NCI-H2227 treated with DMSO at 0.1 percent for 48 hours (cell line): ENCODE measurements at regions not wholly inside any gene's neighbourhood (a gene's known extent, or its start where the extent isn't known, plus 50 kb on each side); places are given as distances from the start of the nearest gene placed in this dataset.

ENCODE experiments used
- DNase-seq: peaks from one replicate; lab custom pipeline; 2025; lab: John Stamatoyannopoulos, UW

DNA sequence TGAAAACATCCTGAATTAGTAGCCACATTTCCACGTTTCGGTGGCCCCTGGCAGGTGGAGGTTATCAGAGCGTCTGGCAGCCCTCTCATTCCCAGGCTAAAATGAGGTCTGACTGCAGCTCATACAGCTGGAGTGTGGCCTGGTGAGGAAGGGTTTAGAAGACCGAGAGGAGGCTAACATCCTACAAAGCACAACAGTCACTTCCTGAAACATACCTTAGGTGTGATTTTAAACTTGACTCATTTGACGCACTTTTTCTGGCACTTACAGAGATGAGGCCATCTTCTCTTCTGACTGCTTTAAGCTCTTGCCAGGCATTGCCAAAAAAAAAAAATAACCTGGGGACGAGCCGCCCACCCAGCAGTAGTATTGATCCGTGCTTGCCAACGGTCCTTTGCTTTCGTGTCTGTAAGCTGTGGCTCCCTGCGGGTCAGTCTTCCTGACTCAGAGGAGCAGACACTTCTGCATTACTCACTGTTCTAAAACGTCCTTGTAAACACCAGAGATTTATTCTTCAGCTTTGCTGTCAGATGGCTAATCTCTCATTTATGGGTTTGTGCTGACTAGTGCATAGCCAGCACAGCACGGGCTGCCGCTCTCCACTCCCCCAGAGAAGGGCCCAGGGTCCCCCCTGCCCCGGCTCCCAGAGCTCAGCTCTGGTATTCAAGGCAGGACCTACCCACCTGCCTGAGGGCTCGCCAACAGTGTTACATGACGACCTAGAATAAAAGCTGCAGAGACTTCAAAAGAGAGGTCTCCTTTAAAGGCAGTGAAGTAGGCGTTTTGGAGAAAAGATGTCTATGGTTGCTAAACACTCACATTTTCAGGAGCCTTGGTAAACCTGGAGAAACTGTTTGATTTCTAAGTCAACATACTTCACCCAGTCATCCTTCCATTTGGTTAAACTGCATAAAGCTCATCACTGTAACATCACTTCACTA lies 78.5 kb upstream of the FRMD1 start:
- no peak for DNase-seq

DNA sequence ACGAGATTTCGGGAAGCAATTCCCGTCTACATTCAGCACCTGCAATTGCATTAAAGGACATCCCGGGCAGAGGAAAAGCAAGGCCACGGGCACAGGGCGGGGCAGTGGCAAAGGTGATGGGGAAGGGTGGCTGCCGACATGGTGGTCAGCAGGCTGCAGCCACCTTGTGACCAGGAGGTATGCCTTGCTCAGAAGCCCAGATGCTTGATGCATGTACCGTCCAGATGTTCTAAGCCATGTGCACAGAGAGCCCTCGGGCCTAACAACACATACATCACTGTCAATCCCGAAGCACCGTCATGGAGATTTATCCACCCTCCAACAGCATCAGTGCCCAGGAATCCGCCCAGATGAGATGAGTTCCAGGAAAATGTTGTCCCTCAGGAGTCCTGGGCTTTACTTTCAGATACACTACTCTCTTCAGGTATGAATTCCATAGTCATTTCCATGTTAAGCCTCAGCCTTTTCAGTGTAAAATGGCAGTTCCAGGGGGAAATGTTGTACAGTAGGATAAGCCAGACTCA lies 77.8 kb upstream of the FRMD1 start:
- no peak for DNase-seq

DNA sequence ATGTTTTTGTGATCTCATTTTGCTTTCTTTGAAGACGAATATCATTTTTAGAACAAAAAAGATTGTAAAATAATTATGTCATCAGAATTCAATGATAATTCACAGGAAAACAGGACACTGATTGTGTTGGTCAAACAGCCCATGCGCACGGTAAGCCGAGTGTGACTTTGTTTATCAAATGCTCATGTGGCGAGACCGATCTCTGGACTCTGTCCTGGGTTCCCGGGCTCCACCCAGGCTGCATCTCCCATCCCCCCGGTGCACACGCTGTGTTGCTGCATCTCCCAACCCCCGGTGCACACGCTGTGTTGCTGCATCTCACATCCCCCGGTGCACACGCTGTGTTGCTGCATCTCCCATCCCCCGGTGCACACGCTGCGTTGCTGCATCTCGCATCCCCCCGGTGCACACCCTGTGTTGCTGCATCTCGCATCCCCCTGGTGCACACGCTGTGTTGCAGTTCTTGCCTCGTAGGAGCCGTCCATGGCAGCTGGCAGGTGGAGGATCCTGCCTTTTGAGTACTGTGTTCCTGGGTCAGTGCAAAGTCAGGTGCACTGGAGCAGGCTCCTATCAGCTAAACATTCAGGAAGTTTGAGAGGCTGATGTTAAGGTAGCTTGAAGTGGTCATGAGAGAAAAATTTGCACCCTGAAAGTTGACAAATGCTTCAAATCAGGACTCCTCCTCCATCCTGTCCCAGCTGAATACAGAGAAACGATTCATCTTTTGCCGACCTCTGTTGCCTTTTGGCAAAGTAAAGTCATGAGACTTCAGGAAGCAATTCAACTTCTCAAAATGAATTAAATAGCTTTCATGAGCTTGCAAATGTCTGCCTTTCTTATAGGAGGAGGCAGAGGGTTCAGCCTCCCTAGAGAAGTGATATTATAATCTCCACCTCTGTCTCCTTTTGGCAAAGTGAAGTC lies 77.1 kb upstream of the FRMD1 start:
- no peak for DNase-seq

DNA sequence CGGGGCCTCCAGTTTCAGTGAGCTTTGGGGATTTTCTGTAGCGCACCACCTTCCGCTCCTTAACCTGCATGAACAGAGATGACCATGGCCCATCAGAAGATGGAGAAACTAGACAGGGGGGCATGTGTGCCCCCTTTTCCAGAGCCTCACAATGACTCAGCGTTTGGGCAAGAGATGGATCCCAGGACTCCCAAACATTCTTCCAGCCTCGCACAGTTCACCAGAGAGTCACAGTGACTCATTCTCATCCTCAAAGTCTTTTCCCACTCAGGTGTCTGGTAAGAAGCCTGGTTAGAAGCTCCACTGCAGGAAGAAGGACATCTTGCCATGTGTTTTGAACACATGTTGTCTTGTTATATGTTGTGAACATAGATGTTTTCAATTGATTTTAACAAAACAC lies 76.2 kb upstream of the FRMD1 start:
- DNase-seq: no peak

DNA sequence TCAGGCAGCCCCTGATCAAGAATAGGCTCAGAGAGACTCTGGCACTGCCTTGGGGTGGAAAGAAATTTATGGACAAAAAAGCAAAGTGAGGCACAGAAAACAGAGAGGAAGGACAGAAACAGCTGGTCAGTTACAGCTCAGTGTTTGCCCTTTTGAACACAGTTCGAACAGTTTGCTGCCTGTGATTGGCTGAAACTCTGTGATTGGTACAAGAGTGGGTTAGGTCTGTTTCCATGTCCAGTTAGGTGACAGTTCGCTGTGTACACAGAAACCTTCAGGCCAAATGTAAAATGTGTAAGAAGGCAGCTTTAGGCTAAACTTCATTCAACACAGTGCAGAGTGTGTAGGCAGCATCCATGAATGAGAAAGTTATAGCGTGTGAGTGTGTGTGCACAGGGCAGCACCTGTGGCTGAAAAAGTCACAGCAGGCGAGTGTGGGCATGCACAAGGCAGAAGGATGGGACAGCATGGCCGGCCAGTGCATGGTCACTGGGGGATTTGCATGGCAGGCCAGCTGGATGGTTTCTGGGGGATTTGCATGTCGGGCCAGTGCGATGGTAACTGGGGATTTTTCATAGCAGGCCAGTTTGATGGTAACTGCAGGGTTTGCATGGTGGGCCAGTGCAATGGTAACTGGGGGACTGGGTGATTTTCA lies 75.4 kb upstream of the FRMD1 start:
- no peak for DNase-seq

DNA sequence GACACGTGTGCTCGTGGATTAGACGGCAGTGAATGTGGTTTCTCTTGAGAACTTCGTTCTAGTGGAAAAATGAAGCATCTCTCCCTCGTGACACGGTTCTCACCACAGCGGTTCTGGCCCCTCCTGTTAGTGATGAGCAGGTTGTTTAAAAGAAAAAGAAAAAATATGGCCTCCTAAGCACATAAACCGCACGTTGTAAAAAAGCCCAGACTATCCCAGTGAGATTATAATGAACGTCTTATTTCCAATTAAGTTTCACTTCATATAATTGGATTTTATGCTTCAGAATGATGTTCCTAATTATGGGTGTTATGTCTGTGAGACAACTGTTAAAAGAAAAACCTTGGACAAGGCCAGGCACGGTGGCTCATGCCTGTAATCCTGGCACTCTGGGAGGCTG lies 74.5 kb upstream of the FRMD1 start:
- no peak for DNase-seq

DNA sequence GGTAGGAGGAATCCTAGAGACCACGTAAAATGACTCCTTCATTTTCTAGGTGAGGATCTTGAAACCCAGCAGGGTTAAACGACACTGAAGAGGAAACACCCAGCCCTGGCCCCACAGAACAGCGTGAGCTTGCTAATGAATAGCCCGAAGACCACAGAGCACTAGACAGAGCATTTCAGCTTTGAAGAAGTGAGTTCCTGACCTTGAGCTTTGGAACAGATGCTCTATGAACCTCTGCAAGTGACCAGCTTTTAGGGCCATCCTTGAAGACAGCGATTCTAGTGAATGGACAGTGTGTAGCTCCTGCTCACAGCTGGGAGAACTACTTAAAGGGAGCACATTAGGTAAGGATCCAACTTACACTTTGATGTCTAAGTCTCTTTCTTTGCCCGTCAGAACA lies 74.0 kb upstream of the FRMD1 start:
- DNase-seq: no peak

DNA sequence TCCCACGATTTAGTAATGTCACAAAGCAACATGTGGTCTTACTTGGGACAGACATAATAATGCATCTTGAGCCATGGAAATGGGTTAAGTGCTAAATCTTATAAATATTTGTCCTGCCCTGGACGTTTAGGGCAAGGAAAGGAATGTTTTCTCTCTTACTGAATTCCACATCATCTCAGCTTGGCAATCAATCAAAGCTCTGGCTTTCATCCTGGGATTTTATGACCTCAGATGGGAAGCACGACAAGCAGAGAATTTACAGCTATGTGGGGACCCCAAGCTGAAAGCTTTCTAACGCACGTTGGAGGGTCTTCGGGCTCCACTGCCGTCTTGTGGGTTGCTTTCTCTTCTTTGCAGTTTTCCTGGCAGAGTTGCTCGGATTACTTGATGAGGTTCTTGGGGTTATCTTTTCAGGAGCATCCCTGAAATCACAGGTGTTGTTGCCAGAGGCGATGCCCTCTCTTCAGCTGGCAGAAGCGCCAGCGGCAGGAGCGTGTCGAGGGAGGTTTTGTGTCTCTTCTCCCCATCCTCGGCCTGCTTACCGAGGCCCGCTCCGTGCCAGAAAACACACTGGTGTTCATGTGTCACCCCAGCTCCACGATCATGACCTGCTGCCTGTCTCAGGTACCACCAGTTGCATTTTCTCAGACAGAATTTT lies 73.4 kb upstream of the FRMD1 start:
- no peak for DNase-seq

DNA sequence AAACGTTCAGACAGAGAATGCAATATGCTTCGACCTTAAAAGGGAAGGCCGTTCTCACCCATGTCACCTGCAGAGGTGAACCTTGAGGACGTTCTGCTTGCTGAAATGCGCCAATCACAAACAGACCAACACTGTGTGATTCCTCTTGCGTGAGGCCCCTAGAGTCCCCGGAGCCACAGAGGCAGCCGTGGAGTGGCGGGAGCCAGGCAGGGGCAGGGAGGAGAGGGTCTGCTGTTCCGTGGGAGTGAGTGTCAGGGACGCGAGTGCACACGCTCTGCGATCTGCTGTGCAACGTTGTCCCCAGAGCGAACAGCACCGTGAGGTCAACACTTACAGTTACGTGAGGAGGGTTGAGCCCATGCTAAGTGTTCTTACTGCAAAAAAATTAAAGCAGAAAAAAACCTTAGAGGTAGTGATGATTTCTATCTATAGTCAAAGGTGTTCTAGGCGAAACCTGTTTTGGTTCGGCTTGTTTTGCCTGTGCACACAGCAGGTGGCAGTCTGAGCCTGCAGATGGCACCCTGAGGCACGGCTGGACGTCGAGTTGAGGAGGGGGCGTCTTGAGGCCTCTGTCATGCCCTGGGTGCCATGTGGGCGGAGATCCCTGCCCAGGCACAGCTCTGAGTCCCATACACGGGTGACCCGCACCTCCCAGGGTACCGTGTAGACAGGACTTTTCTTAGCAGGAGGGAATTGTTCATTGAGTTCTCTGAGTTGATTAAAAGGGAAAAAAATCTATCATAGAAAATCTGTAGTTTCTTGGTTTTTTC lies 71.7 kb upstream of the FRMD1 start:
- DNase-seq: no peak

DNA sequence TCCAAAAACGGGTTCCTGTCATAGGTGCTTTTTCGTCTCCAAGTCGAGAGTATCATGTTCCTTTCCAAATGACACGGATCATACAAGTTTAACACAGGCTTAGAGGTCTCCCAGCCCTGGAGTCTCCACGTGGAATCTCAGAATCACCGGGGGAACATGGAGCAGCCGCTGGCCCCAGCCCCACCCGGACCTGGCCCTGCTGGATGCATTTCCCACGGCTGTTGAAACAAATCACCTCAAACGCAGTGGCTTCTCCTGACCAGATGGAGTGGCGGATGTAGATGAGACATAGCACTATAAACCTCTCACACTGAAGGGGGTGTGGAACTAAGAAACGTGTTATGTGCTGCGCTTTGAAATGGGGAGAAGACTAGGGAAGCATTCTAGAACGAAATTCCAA lies 70.0 kb upstream of the FRMD1 start:
- DNase-seq: no peak

DNA sequence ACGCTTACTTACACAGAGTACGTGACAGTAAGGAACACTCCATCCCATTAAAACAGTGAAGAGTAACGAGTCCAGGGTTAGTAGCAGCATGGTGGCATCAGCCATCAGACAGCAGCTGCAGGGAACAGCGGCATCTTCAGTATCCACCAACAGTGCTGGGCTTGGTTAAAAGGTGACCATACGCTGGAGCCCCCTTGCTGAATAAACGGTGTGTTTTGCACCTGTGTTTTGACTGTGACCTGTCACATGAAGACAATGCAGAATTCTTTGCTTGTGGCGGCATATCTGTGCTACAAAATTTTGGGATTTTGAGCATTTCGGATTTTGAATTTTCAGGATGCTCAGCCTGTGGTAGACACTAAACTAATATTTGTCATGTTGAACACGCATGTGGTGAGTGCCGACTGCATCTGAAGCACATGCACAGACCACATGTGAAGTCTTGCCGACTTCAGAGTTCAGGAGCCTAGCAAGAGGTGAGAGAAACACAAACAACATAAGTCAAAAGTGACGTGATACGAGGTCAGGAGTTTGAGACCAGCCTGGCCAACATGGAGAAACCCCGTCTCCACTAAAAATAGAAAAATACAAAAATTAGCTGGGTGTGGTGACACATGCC lies 69.3 kb upstream of the FRMD1 start:
- DNase-seq: no peak

DNA sequence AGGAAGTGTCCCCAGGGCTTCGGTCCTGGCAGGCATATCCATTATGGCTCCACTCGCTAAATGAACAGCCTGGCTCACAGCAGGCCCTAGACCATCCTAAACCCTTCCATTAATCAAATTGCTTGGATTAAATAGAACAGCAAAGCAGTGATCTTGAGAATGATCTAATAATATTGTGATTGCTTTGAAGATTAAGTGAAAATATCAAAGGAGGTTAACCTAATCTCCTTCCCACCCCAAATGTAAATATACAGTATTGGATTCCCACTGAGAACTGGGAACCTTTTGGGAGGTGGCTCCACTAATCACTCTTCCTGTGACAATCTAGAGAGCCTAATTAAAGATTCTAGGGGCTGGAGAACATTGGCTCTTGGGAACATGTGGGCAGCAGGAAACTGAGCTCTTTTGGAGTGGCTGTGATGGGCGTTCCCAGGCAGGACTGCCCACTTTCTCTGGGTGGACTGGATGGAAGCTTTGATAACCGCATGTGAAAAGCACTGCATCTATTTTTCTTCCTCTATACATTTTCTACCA lies 68.3 kb upstream of the FRMD1 start:
- DNase-seq: no peak

DNA sequence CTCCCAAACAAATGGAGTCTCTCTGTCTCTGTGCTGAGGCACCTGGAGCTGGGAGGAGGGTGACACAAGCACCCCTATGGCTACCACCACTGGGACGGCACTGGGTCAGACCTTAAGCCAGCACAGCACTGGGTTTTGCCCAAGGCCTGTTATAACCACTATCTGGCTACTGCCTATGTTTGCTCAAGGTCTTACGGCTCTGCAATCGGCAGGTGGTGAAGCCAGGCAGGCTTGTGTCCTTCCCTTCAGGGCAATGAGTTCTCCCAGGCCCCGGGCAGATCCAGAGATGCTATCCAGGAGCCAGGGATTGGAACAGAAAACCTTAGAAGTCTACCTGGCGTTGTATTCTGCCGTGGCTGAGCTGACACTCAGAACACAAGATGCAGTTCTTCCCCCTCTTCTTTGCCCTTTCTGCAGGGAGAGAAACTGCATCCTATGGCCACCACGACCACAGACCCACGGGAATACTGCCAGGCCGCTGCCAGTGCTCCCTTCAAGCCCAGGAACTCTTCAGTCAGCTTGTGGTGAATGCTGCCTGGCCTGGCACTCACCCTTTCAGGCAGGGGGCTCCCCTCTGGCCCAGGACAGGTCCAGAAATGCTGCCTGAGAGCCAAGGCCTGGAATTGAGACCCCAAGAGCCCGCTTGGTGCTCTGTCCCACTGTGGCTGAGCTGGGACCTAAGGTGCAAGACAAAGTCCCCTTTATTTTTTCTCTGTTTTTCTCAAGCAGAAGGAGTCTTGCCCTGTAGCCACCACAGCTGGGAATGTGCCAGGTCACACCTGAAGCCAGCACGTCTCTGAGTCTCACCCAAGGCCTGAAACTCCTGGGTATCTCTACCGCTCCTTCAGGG lies 67.0 kb upstream of the FRMD1 start:
- DNase-seq: no peak

DNA sequence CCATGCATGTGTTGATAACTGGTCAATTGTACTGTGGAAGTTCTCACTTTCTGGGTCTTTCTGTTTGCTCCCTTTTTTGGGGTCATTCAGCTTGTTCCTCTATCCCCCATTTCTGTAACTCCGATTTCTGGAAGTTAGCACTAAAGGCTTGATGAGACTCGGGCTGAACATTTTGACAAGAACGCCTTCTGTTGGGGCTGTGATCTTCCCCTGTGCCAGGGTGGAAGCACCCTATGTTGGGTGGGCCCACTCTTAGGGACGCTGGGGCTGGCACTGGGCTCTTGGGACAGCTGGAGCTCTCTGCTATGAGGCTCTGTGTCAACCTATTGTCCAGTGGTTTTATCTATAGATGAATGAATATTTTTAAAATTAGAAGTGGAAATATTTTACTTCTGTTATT lies 60.1 kb upstream of the FRMD1 start:
- DNase-seq: no peak

DNA sequence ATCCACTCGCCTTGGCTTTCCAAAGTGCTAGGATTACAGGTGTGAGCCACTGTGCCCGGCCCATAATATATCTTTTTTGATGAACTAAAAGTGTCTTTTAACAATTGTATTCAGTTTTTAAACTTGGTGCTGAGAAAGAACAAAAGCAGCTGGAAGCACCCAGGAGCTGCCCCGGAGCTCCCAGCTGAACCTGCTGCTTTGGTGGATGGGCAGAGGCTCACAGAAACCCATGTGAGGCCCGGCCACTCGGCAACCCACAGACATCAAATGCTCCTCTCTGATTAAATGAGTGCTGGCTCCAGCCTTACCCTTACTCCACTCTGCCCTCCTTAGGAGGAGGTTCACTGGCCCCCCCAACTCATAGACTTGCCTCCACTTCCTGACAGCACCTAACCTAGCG lies 59.4 kb upstream of the FRMD1 start:
- DNase-seq: no peak

DNA sequence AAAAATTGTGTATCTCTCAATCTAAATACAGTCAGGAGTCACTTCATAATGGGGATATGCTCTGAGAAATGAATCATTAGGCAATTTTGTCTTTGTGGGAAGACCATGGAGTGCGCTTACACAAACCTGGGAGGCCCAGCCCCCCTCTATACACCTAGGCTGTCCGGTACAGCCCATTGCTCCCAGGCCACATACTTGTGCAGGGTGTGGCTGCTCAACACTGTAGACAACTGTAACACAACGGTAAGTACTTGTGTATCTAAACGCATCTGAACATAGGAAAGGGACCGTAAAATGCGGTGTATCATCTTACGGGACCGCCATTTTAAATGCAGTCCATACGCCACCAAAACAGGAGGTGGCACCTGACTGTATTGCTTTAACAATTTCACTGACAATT lies 58.0 kb upstream of the FRMD1 start:
- DNase-seq: no peak

DNA sequence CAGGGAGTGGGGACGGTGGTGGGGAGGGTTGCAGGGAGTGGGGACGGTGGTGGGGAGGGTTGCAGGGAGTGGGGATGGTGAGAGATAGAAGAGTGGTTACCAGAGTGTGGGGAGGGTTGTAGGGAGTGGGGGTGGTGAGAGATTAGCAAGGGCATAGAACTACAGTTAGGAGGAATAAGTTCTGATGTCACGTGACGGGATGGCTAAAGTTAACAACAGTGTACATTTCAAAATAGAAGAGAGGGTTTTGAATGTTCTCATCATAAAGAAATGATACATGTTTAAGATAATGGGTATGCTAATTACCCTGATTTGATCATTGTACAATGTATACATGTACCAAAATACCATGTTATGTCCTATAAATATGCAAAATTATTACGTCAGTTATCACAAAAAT lies 57.6 kb upstream of the FRMD1 start:
- no peak for DNase-seq

DNA sequence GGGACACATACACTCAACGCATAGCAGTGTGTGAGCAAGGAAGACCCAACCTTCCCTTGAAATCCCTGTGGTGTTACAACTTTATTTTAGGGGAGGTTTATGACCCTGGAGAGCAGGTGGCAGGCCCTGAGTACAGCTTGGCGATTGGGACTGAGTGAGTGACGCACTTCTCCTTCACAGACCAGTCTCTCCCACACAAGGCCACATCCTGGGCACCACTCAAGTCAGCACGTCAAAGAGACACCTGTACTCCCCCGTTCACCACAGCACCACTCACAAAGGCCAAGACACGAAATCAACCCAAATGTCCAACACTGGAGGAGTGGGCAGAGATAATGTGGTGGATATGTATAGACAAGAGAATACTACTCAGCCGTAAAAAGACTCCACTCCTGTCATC lies 57.0 kb upstream of the FRMD1 start:
- DNase-seq: no peak

DNA sequence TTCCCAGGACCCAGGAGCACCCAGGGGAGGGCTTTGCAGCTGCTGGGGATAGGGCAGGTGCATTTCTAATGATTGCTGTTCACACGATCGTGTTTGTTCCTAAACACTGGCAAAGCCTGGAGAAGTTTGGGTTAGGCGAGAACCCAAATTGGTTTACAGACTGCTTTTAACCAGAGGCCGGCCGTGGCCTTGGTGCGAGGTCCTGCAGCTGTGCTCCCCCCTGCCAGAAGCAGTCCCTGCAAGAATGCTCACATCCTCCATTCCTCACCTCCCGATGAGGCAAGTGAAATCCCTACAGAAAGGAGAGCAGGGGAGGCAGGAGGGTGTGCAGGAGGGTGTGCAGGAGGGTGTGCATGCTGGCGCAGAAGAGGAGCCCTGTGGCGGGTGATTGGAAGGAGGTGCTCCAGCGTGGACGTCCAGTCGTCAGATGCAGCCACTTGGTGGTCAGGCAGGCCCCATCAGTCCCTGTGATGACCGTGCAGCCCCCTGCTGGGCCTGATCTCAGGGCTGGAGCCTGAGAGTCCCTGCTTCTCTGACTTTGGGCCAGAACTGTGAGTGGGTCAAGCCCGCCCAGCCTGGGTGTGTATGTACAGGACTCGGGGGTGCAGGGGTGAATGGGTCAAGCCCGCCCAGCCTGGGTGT lies 55.7 kb upstream of the FRMD1 start:
- DNase-seq: no peak
